RWPE2 (cell line): ENCODE measurements at regions not wholly inside any gene's neighbourhood (a gene's known extent, or its start where the extent isn't known, plus 50 kb on each side); places are given as distances from the start of the nearest gene placed in this dataset.

Experiments used
- ATAC-seq: fragments of 200-7000 bp; cut with Tn5 transposase; 3 replicates; pipeline ENCODE4 v1.9.1; 2021; ENCODE audit warnings: low read depth
- DNase-seq: peaks from one replicate; pipeline ENCODE4 v3.0.0-alpha.2; 2020; ENCODE audit warnings: low spot score
- H3K27ac ChIP-seq: fragments of 450-650 bp; 2 replicates; pipeline ENCODE4 v1.5.1; 2017; ENCODE audit warnings: mild to moderate bottlenecking; ENCODE audit not compliant: poor library complexity, severe bottlenecking
- H3K27me3 ChIP-seq: fragments of 250-450 bp; sonication (Bioruptor Pico); 2 replicates; pipeline ENCODE4 v1.5.1; 2021; ENCODE audit warnings: mild to moderate bottlenecking, moderate library complexity; ENCODE audit not compliant: insufficient read depth, poor library complexity, severe bottlenecking
- H3K36me3 ChIP-seq: fragments of 250-450 bp; sonication (Bioruptor Pico); 2 replicates; pipeline ENCODE4 v1.5.1; 2020; ENCODE audit warnings: low read depth, mild to moderate bottlenecking, moderate library complexity
- H3K4me1 ChIP-seq: fragments of 250-450 bp; sonication (Bioruptor Pico); 2 replicates; pipeline ENCODE4 v1.5.1; 2021; ENCODE audit warnings: mild to moderate bottlenecking, moderate library complexity; ENCODE audit not compliant: insufficient read depth, poor library complexity, severe bottlenecking
- H3K4me3 ChIP-seq: fragments of 250-450 bp; sonication (Bioruptor Pico); 2 replicates; pipeline ENCODE4 v1.5.1; 2021; ENCODE audit warnings: mild to moderate bottlenecking, moderate library complexity; ENCODE audit not compliant: severe bottlenecking
- H3K9me3 ChIP-seq: fragments of 250-450 bp; sonication (Bioruptor Pico); 2 replicates; pipeline ENCODE4 v1.5.1; 2021; ENCODE audit warnings: mild to moderate bottlenecking, moderate library complexity; ENCODE audit not compliant: severe bottlenecking
- CTCF ChIP-seq: fragments of 450-650 bp; IDR thresholded peaks from one replicate; pipeline ENCODE4 v1.5.1; 2017; ENCODE audit warnings: mild to moderate bottlenecking, moderate library complexity; ENCODE audit not compliant: poor library complexity, severe bottlenecking

DNA sequence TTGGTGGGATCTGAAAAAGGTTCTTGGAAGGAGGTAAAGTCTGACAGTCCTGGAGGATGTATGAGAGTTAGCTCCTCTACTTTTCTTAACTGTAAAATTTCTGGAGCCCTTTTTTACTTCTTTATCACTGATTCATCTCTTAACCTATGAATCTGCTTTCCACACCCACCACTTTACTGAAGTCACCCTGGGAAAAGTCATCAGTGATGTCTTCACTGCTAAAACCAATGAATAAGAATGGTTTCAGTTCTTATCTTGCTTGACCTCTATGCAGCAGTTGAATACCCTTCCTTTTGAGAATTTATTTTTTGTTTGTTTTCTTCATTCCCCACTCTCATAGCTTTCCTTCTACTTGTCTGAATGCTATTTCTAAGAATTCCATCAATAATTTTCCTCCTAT, 80.0 kb downstream of the AREG start:
- H3K4me3 ChIP-seq, result no peak overlapping the region
- ATAC-seq (no peak), DNase-seq (no peak)
- H3K27ac ChIP-seq, result no peak overlapping the region
- no peaks in the 10 kb centered on the region for H3K27me3 ChIP-seq
- no peak for TF ChIP-seq CTCF
- no peaks in the 10 kb centered on the region for H3K9me3 ChIP-seq
- no peaks in the 10 kb centered on the region for H3K36me3 ChIP-seq
- H3K4me1 ChIP-seq, result no peaks in the 10 kb centered on the region

DNA sequence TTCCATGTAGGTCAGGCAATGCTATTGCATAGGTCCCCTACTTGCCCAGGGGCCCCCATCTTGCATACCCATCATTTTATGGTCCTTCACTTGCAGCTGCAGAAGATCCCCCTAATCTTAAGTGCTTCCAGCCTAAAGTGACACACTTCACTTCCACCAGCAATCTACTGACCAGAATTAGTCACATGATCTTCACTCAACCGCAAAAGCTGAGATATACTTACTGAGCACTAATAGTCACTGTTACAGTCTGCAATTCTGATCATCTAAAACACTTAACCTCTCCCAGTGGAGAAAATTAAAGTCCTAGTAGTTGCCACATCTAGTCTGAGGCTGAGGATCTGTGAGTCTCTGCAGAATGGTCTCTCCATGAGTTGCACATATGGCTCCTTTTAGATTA, 82.1 kb downstream of the AREG start:
- H3K27ac ChIP-seq, result no peak overlapping the region
- TF ChIP-seq CTCF, result no peak
- H3K4me1 ChIP-seq, result peaks cover 1% of the 10 kb centered on the region
- no peaks in the 10 kb centered on the region for H3K27me3 ChIP-seq
- ATAC-seq (no peak), DNase-seq (no peak)
- no peaks in the 10 kb centered on the region for H3K36me3 ChIP-seq
- H3K4me3 ChIP-seq, result no peak overlapping the region
- no peaks in the 10 kb centered on the region for H3K9me3 ChIP-seq

GRCh38 chr4:74528178-74528577, 83.2 kb downstream of the AREG start:
- ATAC-seq, result no peak
- Histone ChIP-seq H3K4me1 (peaks cover 6% of the 10 kb centered on the region), H3K27me3 (no peaks in the 10 kb centered on the region), H3K9me3 (no peaks in the 10 kb centered on the region), H3K27ac (no peak overlapping the region), H3K4me3 (no peak overlapping the region), H3K36me3 (no peaks in the 10 kb centered on the region)
- no peak for DNase-seq
- TF ChIP-seq CTCF, result no peak

GRCh38 chr4:74529284-74530041, 84.5 kb downstream of the AREG start:
- H3K36me3 ChIP-seq, result no peaks in the 10 kb centered on the region
- no peaks in the 10 kb centered on the region for H3K9me3 ChIP-seq
- H3K4me3 ChIP-seq, result no peak overlapping the region
- H3K27me3 ChIP-seq, result no peaks in the 10 kb centered on the region
- no peak for TF ChIP-seq CTCF
- H3K27ac ChIP-seq, result no peak overlapping the region
- ATAC-seq (no peak), DNase-seq (no peak)
- peaks cover 6% of the 10 kb centered on the region for H3K4me1 ChIP-seq
